Upper lobe of left lung (tissue), 4 donors: ENCODE measurements at regions not wholly inside any gene's neighbourhood (a gene's known extent, or its start where the extent isn't known, plus 50 kb on each side); places are given as distances from the start of the nearest gene placed in this dataset.
"Not testable (repeated sequence)": the region's sequence is repeated elsewhere in the genome, so short reads cannot be mapped to it uniquely, and the experiment has no call there.

Source experiments
- CTCF ChIP-seq, 6 experiments: fragments of 450-650 bp in 4 of 6; fragments of 200-600 bp in 2 of 6; sonication (generic) in 2 of 6; IDR thresholded peaks; one replicate each; pipeline ENCODE4 v1.5.1; 2016 to 2019; ENCODE audit warnings: antibody characterized with exemption in 6 of 6
- EP300 ChIP-seq, 4 donors: sonication (generic); formaldehyde crosslinking; IDR thresholded peaks; one replicate each; pipeline ENCODE4 v1.5.1; 2017; ENCODE audit warnings: antibody characterized with exemption in 4 of 4, control low read depth in 2 of 4
- POLR2A ChIP-seq, 4 donors: fragments of 450-650 bp; IDR thresholded peaks; one replicate each; pipeline ENCODE4 v1.5.1; 2016 to 2017; ENCODE audit warnings: antibody characterized with exemption in 4 of 4, mild to moderate bottlenecking in 2 of 4
- POLR2AphosphoS5 ChIP-seq, 2 donors: sonication (generic); formaldehyde crosslinking; IDR thresholded peaks; one replicate each; pipeline ENCODE4 v1.5.1; 2017; ENCODE audit warnings: antibody characterized with exemption in 2 of 2

GRCh38 chr6:156441-157140 is 135.7 kb upstream of the DUSP22 start:
- TF ChIP-seq CTCF, POLR2AphosphoS5, EP300, POLR2A (IDR thresholded peaks at IDR 0.05): not testable (repeated sequence)
